22Rv1 (cell line): ENCODE measurements at regions not wholly inside any gene's neighbourhood (a gene's known extent, or its start where the extent isn't known, plus 50 kb on each side); places are given as distances from the start of the nearest gene placed in this dataset.
"Not testable (repeated sequence)": the region's sequence is repeated elsewhere in the genome, so short reads cannot be mapped to it uniquely, and the experiment has no call there.

Source experiments
- H3K27ac ChIP-seq: fragments of 450-650 bp; 2 replicates; pipeline ENCODE4 v1.5.1; 2017
- ZFX ChIP-seq: fragments of 450-650 bp; IDR thresholded peaks from 2 replicates; pipeline ENCODE4 v1.6.1; 2017; ENCODE audit warnings: antibody characterized with exemption, borderline replicate concordance
- TF ChIP-seq, protein P1 (sequence below): fragments of 450-650 bp; IDR thresholded peaks from 2 replicates; pipeline ENCODE4 v1.5.1; 2017; ENCODE audit warnings: mild to moderate bottlenecking

- no peak for TF ChIP-seq ZFX
- TF ChIP-seq, protein P1, sequence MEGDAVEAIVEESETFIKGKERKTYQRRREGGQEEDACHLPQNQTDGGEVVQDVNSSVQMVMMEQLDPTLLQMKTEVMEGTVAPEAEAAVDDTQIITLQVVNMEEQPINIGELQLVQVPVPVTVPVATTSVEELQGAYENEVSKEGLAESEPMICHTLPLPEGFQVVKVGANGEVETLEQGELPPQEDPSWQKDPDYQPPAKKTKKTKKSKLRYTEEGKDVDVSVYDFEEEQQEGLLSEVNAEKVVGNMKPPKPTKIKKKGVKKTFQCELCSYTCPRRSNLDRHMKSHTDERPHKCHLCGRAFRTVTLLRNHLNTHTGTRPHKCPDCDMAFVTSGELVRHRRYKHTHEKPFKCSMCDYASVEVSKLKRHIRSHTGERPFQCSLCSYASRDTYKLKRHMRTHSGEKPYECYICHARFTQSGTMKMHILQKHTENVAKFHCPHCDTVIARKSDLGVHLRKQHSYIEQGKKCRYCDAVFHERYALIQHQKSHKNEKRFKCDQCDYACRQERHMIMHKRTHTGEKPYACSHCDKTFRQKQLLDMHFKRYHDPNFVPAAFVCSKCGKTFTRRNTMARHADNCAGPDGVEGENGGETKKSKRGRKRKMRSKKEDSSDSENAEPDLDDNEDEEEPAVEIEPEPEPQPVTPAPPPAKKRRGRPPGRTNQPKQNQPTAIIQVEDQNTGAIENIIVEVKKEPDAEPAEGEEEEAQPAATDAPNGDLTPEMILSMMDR = no peak
- no peak overlapping the region for H3K27ac ChIP-seq
Observed at GRCh38 chr5:101473483-101473882, 570.4 kb upstream of the ST8SIA4 start.

- no peak for TF ChIP-seq ZFX
- TF ChIP-seq, protein P1 = no peak
Observed at GRCh38 chr5:101461455-101461854, 558.4 kb upstream of the ST8SIA4 start.

GRCh38 chr5:101458587-101458986 is 555.5 kb upstream of the ST8SIA4 start:
- no peak overlapping the region for H3K27ac ChIP-seq
- no peak for TF ChIP-seq ZFX
- TF ChIP-seq, protein P1 = no peak

More at GRCh38 chr5:101461455-101461854, 558.4 kb upstream of the ST8SIA4 start:
- no peak overlapping the region for H3K27ac ChIP-seq

DNA sequence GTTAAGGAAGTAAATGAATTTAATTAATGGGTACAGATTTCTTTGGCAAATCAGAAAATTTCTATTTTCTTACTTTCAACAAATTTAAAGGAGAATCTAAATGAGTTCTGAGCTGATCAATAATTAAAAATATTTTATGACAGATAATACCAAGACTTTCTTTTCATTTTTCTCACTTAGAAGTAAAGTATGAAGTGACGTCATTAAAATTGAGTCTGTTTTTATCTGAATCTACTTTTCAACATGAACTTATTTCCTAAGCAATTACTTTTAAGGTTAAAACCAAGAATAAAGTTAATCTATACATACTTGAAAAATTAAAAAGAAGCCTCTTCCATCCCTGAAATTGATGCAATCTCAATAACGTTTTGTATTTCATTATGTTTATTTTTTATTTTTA is 552.8 kb upstream of the ST8SIA4 start:
- no peak overlapping the region for H3K27ac ChIP-seq
- TF ChIP-seq, protein P1 = no peak
- no peak for TF ChIP-seq ZFX

DNA sequence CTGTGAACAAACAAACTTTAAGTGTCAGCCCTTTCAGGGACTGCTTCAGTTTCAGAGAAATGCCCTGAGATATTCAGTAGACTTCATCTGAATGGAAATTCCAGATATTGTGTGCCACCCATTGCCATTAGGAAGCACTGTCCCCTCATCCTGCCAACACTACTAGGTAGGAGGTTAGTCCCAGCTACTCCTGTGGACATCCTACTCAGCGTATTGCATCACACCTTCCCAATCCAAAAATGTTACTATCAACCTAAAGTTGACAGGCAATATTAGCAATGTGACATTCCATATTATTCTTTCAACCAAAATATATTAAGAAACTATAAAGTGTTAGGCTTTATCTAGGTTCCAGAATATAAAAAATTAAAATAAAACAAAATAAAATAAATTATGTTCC is 552.0 kb upstream of the ST8SIA4 start:
- H3K27ac ChIP-seq = no peak overlapping the region
- TF ChIP-seq, protein P1 = no peak
- no peak for TF ChIP-seq ZFX

- H3K27ac ChIP-seq = not testable (repeated sequence)
Observed at GRCh38 chr5:101442281-101442680, 539.2 kb upstream of the ST8SIA4 start.

GRCh38 chr5:101440173-101440572 is 537.1 kb upstream of the ST8SIA4 start:
- no peak overlapping the region for H3K27ac ChIP-seq

DNA sequence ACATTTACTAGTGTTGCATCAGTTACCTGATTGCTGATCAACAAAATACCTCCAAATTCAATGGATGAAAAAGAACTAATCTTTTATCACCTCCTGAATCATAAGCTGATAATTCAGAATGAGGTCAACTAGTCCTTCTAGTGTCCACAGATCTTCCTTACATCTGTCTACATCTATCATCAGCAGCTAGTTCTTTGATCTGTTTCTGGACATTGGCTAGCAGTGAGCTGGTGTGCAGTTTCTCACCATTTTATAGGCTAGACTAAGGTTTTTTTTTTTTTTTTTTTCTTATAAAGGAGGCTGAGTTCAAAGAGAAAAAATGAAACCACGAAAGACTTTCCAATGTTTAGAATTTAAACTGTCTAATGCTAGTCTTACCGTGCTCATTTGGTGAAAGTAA is 534.3 kb upstream of the ST8SIA4 start:
- no peak overlapping the region for H3K27ac ChIP-seq
- TF ChIP-seq ZFX = no peak
- TF ChIP-seq, protein P1 = no peak

More at GRCh38 chr5:101440173-101440572, 537.1 kb upstream of the ST8SIA4 start:
- no peak for TF ChIP-seq ZFX
- TF ChIP-seq, protein P1 = no peak
